CD4-positive, alpha-beta T cell (primary cell): ENCODE measurements at regions not wholly inside any gene's neighbourhood (a gene's known extent, or its start where the extent isn't known, plus 50 kb on each side); places are given as distances from the start of the nearest gene placed in this dataset.

Experiments
- ATAC-seq: fragments of 200-7000 bp; cut with Tn5 transposase; one replicate; pipeline ENCODE4 v1.10.0; 2022; ENCODE audit warnings: mild to moderate bottlenecking; ENCODE audit not compliant: poor library complexity
- CTCF ChIA-PET: fragments of 350-600 bp; sonication (Branson Sonifier 250); formaldehyde crosslinking; loops from one replicate; lab custom pipeline; 2021; ENCODE audit warnings: antibody characterized with exemption, inconsistent platforms; lab: Charles Lee
- POLR2A ChIA-PET: fragments of 350-600 bp; sonication (Branson Sonifier 250); formaldehyde crosslinking; loops from one replicate; lab custom pipeline; 2021; ENCODE audit warnings: antibody characterized with exemption, inconsistent platforms; lab: Charles Lee
- DNase-seq, 14 experiments: peaks; one replicate each; pipeline ENCODE4 v3.0.0-alpha.2; 2013 to 2020; ENCODE audit warnings: mixed read lengths in 2 of 14
- H3K27ac ChIP-seq, 2 donors: one replicate each; pipeline versions ENCODE4 v1.5.1 to v1.7.0; 2013; ENCODE audit warnings: low read length in 2 of 2, low read depth in 1 of 2, mild to moderate bottlenecking in 1 of 2
- H3K27me3 ChIP-seq, 2 experiments: 1 replicate in 1 of 2; 2 replicates in 1 of 2; pipeline versions ENCODE4 v1.6.1 to v1.7.0; 2013; ENCODE audit warnings: low read length in 2 of 2, control low read depth in 1 of 2, mild to moderate bottlenecking in 1 of 2, moderate library complexity in 1 of 2; ENCODE audit not compliant: insufficient read depth in 2 of 2, control insufficient read depth in 1 of 2
- H3K36me3 ChIP-seq: one replicate; pipeline ENCODE4 v1.6.1; 2013; ENCODE audit warnings: low read length, control low read depth; ENCODE audit not compliant: insufficient read depth
- H3K4me1 ChIP-seq: one replicate; pipeline ENCODE4 v1.6.1; 2013; ENCODE audit warnings: low read length, control low read depth; ENCODE audit not compliant: insufficient read depth
- H3K4me3 ChIP-seq: one replicate; pipeline ENCODE4 v1.5.1; 2013; ENCODE audit warnings: mild to moderate bottlenecking, low read length, moderate library complexity
- H3K9me3 ChIP-seq, 2 experiments: 1 replicate in 1 of 2; 2 replicates in 1 of 2; pipeline versions ENCODE4 v1.6.1 to v1.7.0; 2013; ENCODE audit warnings: low read length in 2 of 2, mild to moderate bottlenecking in 2 of 2, control low read depth in 1 of 2, moderate library complexity in 1 of 2; ENCODE audit not compliant: control insufficient read depth in 1 of 2, insufficient read depth in 1 of 2
- H3K27ac Mint-ChIP-seq: one replicate; pipeline ENCODE4 v1.8.0; 2020; ENCODE audit warnings: mixed read lengths
- H3K27me3 Mint-ChIP-seq: one replicate; pipeline ENCODE4 v1.8.0; 2021; ENCODE audit warnings: mixed read lengths
- H3K36me3 Mint-ChIP-seq: one replicate; pipeline ENCODE4 v1.8.0; 2021; ENCODE audit warnings: low read depth, mixed read lengths
- H3K4me1 Mint-ChIP-seq: one replicate; pipeline ENCODE4 v1.8.0; 2021; ENCODE audit warnings: low read depth, mixed read lengths
- H3K4me3 Mint-ChIP-seq: one replicate; pipeline ENCODE4 v1.8.0; 2020; ENCODE audit warnings: mild to moderate bottlenecking, mixed read lengths
- H3K9me3 Mint-ChIP-seq: one replicate; pipeline ENCODE4 v1.8.0; 2020; ENCODE audit warnings: mixed read lengths
- intact Hi-C, 2 experiments: fragments of 100-400 bp; cut with DNase I in 1 of 2; cut with micrococcal nuclease in 1 of 2; formaldehyde crosslinking; loops; one replicate each; pipeline versions ENCODE4 v1.15.1 to v1.9.0; 2023 to 2025; cut with DNase I, micrococcal nuclease
- TF ChIP-seq, protein P1 (sequence below): fragments of 200-600 bp; IDR thresholded peaks from one replicate; pipeline ENCODE4 v1.8.0; 2022; ENCODE audit warnings: antibody characterized with exemption, mild to moderate bottlenecking

DNA sequence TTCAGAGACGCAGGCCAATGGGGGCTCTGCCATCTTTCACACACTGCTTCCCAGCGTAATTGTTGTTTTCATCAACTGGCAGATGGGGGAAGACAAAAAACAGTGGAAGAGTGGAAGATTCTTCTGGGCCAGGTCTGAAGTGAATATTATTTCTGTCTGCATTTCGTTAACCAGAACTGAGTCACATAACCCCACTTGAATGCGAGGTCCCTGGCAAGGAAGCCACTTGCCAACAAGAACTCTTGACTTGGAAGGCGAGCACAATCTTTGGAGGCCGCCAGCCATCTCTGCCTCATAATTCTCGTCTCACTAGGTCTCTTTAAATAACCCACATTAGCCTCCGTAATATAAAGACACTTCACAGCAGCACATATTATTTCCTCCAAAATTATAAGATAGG is 75.4 kb downstream of the CYB561 start:
- intact Hi-C loops = no loop called here
- ATAC-seq = no peak
- POLR2A ChIA-PET = interaction anchor here (1.3 kb wide), 1 partner anchor 10 kb away, joined by 3 read pairs; no protein-coding TSS in a partner anchor

DNA sequence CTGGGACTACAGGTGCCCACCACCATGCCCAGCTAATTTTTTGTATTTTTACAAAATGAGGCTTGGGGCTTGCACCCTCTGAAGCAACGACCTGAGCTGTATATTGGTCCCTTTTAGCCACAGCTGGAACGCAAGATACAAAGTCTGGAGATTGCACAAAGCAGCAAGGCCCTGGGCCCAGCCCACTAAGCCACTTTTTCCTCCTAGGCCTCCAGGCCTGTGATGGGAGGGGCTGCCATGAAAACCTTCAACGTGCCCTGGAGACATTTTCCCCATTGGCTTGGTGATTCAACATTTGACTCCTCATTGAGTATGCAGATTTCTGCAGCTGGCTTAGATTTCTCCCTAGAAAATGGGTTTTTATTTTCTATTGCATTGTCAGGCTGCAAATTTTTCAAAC is 69.2 kb downstream of the CYB561 start:
- Histone ChIP-seq H3K9me3 (no peaks in the 10 kb centered on the region), H3K4me3 (no peak overlapping the region), H3K36me3 (peaks cover 6% of the 10 kb centered on the region), H3K4me1 (no peaks in the 10 kb centered on the region), H3K27me3 (no peaks in the 10 kb centered on the region), H3K27ac (no peak overlapping the region)
- Mint-ChIP-seq H3K27me3 (no peaks in the 10 kb centered on the region), H3K4me3 (no peak overlapping the region), H3K27ac (no peak overlapping the region), H3K36me3 (peaks cover 37% of the 10 kb centered on the region), H3K4me1 (no peaks in the 10 kb centered on the region), H3K9me3 (no peaks in the 10 kb centered on the region)
- CTCF ChIA-PET = no interaction called here
- intact Hi-C loops = no loop called here
- ATAC-seq = no peak
- POLR2A ChIA-PET = no interaction called here
- DNase-seq = no peak
- TF ChIP-seq, protein P1, sequence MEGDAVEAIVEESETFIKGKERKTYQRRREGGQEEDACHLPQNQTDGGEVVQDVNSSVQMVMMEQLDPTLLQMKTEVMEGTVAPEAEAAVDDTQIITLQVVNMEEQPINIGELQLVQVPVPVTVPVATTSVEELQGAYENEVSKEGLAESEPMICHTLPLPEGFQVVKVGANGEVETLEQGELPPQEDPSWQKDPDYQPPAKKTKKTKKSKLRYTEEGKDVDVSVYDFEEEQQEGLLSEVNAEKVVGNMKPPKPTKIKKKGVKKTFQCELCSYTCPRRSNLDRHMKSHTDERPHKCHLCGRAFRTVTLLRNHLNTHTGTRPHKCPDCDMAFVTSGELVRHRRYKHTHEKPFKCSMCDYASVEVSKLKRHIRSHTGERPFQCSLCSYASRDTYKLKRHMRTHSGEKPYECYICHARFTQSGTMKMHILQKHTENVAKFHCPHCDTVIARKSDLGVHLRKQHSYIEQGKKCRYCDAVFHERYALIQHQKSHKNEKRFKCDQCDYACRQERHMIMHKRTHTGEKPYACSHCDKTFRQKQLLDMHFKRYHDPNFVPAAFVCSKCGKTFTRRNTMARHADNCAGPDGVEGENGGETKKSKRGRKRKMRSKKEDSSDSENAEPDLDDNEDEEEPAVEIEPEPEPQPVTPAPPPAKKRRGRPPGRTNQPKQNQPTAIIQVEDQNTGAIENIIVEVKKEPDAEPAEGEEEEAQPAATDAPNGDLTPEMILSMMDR = no peak

More for the DNA sequence above, 75.4 kb downstream of the CYB561 start:
- Mint-ChIP-seq H3K4me1 (no peaks in the 10 kb centered on the region), H3K27ac (no peak overlapping the region), H3K36me3 (peaks cover 5% of the 10 kb centered on the region), H3K4me3 (no peak overlapping the region), H3K27me3 (no peaks in the 10 kb centered on the region), H3K9me3 (no peaks in the 10 kb centered on the region)
- H3K4me3 ChIP-seq = no peak overlapping the region
- H3K27ac ChIP-seq = no peak overlapping the region
- no peaks in the 10 kb centered on the region for H3K4me1 ChIP-seq
- H3K9me3 ChIP-seq = no peaks in the 10 kb centered on the region
- H3K27me3 ChIP-seq = no peaks in the 10 kb centered on the region
- DNase-seq = no peak
- no peaks in the 10 kb centered on the region for H3K36me3 ChIP-seq
- CTCF ChIA-PET = no interaction called here
- TF ChIP-seq, protein P1 = no peak

DNA sequence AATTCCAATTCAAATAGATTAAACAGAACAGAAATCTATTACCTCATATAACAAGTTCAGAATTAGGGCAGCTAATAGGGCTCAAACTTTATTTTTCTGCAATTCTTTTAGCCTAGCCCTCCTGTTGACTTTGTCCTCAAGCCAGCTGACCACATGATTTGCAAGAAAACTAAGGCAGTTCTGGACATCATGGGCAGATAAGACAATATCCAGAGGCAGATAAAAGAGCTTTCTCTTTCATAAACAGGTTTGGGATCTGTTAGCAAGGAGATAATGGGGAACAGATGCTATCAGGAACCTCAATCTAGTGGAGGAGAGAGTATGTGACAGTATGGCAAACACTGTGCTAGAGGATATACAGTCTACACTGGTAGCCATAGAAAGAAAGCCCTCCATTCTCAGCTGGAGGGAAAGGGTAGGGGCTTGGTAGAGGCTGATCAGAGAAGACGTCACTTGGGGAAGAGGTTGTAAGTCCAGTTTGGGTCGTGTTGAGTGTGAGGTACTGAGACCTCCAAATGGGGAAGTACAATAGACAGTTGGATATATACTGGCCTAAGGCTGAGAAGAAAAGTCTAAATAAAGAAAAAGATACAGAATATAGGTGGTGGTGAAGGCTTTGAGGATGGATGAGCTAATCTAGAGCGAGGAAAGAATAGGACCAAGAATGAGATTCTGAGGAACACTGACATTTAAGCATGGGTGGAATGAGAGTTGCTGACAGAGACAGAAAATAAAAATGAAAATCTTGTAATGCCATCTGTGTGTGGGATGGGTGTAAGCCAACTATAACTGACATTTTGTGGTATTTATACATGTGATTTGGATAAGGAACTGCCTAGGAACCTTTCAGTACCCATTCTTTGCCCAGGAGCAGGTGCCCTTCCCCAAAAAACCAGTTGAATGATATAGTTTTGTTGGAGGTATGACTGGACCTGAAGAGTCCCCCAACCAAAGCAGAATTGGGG is 67.4 kb downstream of the CYB561 start:
- Mint-ChIP-seq H3K36me3 (peaks cover 40% of the 10 kb centered on the region), H3K4me3 (no peak overlapping the region), H3K27ac (no peak overlapping the region), H3K9me3 (no peaks in the 10 kb centered on the region), H3K4me1 (no peaks in the 10 kb centered on the region), H3K27me3 (no peaks in the 10 kb centered on the region)
- no peaks in the 10 kb centered on the region for H3K27me3 ChIP-seq
- no peak overlapping the region for H3K27ac ChIP-seq
- CTCF ChIA-PET = no interaction called here
- DNase-seq (no peak), ATAC-seq (no peak)
- intact Hi-C loops = no loop called here
- TF ChIP-seq, protein P1 = no peak
- no peaks in the 10 kb centered on the region for H3K9me3 ChIP-seq
- POLR2A ChIA-PET = no interaction called here
- peaks cover 6% of the 10 kb centered on the region for H3K36me3 ChIP-seq
- no peaks in the 10 kb centered on the region for H3K4me1 ChIP-seq
- H3K4me3 ChIP-seq = no peak overlapping the region
